ENCODE measurements at regions not wholly inside any gene's neighbourhood (a gene's known extent, or its start where the extent isn't known, plus 50 kb on each side); places are given as distances from the start of the nearest gene placed in this dataset.
A peak's percentile ranks its signal among the peaks of the same experiment; 100 is the strongest.

DNA sequence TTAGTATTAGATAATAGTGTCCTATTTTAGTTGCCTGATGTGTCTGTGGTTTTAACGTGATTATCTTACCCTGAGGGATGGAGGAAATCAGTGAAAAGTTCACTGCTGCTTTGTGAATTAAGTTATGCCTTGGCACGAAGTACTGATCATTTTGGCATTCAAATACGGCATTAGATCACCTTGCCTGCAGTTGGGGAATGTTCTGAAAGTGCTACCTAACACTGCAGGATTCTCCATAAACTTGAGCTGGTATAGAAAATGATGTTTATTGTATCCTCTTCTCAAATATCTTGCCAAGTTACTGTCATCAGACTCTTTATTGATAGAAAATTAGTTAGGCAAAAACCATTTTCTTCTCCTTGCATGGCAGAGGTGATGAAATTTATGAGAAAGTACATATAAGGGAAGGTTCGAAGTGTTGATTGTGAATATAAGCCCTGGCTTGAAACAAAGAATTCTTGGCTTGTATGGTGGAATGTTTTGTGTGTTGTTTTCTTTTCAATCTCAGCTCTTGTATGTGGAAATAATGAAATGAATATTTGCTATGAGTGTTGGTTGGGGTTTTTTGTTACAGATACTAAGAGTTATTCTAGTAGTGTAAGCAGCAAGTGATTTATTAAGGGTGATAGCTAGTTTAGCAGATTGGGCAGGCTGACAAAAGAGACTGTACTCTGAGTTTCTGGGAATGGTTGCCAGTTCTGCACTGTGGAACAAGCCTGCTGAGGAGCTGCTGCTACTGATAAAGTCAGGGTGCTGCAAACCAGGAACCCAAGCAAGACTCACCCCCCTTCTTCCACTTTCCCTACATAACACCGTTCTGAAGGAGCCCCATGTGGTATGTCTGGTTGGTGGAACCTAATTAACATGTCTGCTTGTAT is 448.3 kb downstream of the PCNX1 start:
- Histone ChIP-seq H3K27ac (ENCODE audit: insufficient read depth, low read depth, low read length) (no peak overlapping the region), H3K27me3 (ENCODE audit: control insufficient read depth in 2 of 2, insufficient read depth in 2 of 2, low read length in 2 of 2) (no peaks in the 10 kb centered on the region), H3K4me1 (ENCODE audit: control insufficient read depth, extremely low read depth, insufficient read depth, low read length) (no peaks in the 10 kb centered on the region), H3K4me3 (replicated peaks in 1 of 3; ENCODE audit: insufficient read depth in 1 of 3, low read depth in 1 of 3, low read length in 3 of 3) (no peak overlapping the region), H3K9me3 (replicated peaks; ENCODE audit: control insufficient read depth, insufficient read depth, low read length) (no peaks in the 10 kb centered on the region), H2AFZ (ENCODE audit: low read depth, low read length) (no peak overlapping the region), H4K20me1 (replicated peaks; ENCODE audit: control insufficient read depth, extremely low read depth, insufficient read depth, low read length) (no peaks in the 10 kb centered on the region), H3K79me2 (ENCODE audit: control insufficient read depth, insufficient read depth, low read length) (no peaks in the 10 kb centered on the region), H3K4me2 (ENCODE audit: insufficient read depth, low read length) (no peak overlapping the region), H3K36me3 (ENCODE audit: control insufficient read depth in 2 of 2, extremely low read depth in 1 of 2, insufficient read depth in 2 of 2, low read length in 2 of 2) (no peaks in the 10 kb centered on the region), H3K9ac (replicated peaks; ENCODE audit: extremely low read depth, insufficient read depth, low read length) (no peak overlapping the region), H3K9me1 (replicated peaks; ENCODE audit: control insufficient read depth, extremely low read depth, insufficient read depth, low read length) (no peaks in the 10 kb centered on the region)
- POLR2A ChIA-PET, result no interaction called here
- dilution Hi-C loops (cut with MboI; ENCODE audit: extremely low pct_ligation_motif_present, low sequenced_read_pairs) (no loop called here), intact Hi-C loops (cut with micrococcal nuclease) (no loop called here)
- TF ChIP-seq FOS (IDR thresholded peaks at IDR 0.05; ENCODE audit: borderline replicate concordance, insufficient read depth, low read length) (no peak), GATA2 (IDR thresholded peaks at IDR 0.05; ENCODE audit: insufficient read depth, insufficient read length, low read depth, low read length) (no peak), POLR2A (IDR thresholded peaks at IDR 0.05; ENCODE audit: low read depth, low read length) (no peak)
- BruUV-seq (replicated peaks), result no TSS peak
- DNase-seq (ENCODE audit: low read depth, low spot score) (peak; percentile 37), FAIRE-seq (peak; percentile 53)
- CTCF ChIA-PET, result interaction anchor here (1.0 kb wide), 1 partner anchor 196 kb away, joined by 3 read pairs; no protein-coding TSS in a partner anchor

DNA sequence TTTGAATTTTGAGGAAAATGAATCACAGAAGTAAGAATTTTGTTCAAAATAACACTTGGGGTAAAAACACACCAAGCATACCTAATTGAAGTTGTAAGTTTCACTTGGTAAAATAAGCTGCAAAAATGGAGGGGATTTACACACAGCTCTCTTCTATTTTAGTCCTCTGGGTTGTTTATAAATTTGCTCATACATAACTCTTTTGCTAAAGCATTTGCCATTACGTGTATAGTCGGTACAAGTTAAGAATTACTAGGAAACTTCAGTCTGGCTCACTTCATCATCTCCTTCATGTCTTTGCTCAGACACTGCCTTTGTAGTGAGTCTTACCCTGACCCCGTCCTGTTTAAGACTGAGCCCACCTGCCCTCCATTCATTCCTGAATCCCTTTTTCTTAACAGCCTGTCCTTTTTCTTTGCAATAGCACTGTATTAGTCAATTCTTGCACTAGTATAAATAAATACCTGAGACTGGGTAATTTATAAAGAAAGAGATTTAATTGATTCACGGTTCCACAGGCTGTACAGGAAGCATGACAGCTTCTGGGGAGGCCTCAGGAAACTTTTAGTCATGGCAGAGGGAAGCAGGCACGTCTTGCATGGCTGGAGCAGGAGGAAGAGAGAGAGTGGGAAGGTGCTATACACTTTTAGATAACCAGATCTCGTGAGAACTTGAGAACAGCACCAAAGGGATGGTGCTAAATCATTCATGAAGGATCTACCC is 451.1 kb downstream of the PCNX1 start:
- intact Hi-C loops (cut with micrococcal nuclease) (no loop called here), dilution Hi-C loops (cut with MboI; ENCODE audit: extremely low pct_ligation_motif_present, low sequenced_read_pairs) (no loop called here)
- FAIRE-seq, result no peak
- no peak overlapping the region for H2AFZ ChIP-seq (ENCODE audit: low read depth, low read length)
- H4K20me1 ChIP-seq (replicated peaks; ENCODE audit: control insufficient read depth, extremely low read depth, insufficient read depth, low read length), result no peaks in the 10 kb centered on the region
- TF ChIP-seq FOS (IDR thresholded peaks at IDR 0.05; ENCODE audit: borderline replicate concordance, insufficient read depth, low read length) (no peak), MYC (IDR thresholded peaks at IDR 0.05; ENCODE audit: low read depth, low read length) (no peak), JUN (IDR thresholded peaks at IDR 0.05; ENCODE audit: borderline replicate concordance, insufficient read depth, insufficient read length, low read depth) (no peak), CTCF (IDR thresholded peaks at IDR 0.05; ENCODE audit: extremely low read depth in 1 of 2, insufficient read depth in 1 of 2, low read depth in 1 of 2, low read length in 2 of 2) (no peak), MAX (IDR thresholded peaks at IDR 0.05; ENCODE audit: insufficient read depth, insufficient read length) (no peak), POLR2AphosphoS5 (IDR thresholded peaks at IDR 0.05; ENCODE audit: insufficient read depth, low read depth, low read length) (no peak), GATA2 (IDR thresholded peaks at IDR 0.05; ENCODE audit: insufficient read depth, insufficient read length, low read depth, low read length) (no peak), EZH2 (IDR thresholded peaks at IDR 0.05; ENCODE audit: borderline replicate concordance, low read depth, low read length, severe bottlenecking) (no peak), POLR2A (IDR thresholded peaks at IDR 0.05; ENCODE audit: low read depth, low read length) (no peak)
- H3K27ac ChIP-seq (ENCODE audit: insufficient read depth, low read depth, low read length), result no peak overlapping the region
- no peak for DNase-seq (ENCODE audit: low read depth, low spot score)
- no peaks in the 10 kb centered on the region for H3K79me2 ChIP-seq (ENCODE audit: control insufficient read depth, insufficient read depth, low read length)
- POLR2A ChIA-PET, result no interaction called here
- CTCF ChIA-PET, result interaction anchor here (0.6 kb wide), 1 partner anchor 1636 kb away, joined by 3 read pairs; no protein-coding TSS in a partner anchor
- no peaks in the 10 kb centered on the region for H3K36me3 ChIP-seq (ENCODE audit: control insufficient read depth in 2 of 2, extremely low read depth in 1 of 2, insufficient read depth in 2 of 2, low read length in 2 of 2)
- no peaks in the 10 kb centered on the region for H3K9me1 ChIP-seq (replicated peaks; ENCODE audit: control insufficient read depth, extremely low read depth, insufficient read depth, low read length)
- H3K4me3 ChIP-seq (replicated peaks in 1 of 3; ENCODE audit: insufficient read depth in 1 of 3, low read depth in 1 of 3, low read length in 3 of 3), result no peak overlapping the region
- H3K9me3 ChIP-seq (replicated peaks; ENCODE audit: control insufficient read depth, insufficient read depth, low read length), result no peaks in the 10 kb centered on the region
- no TSS peak for BruUV-seq (replicated peaks)
- no peak overlapping the region for H3K9ac ChIP-seq (replicated peaks; ENCODE audit: extremely low read depth, insufficient read depth, low read length)
- H3K4me2 ChIP-seq (ENCODE audit: insufficient read depth, low read length), result no peak overlapping the region
- peaks cover 4% of the 10 kb centered on the region for H3K4me1 ChIP-seq (ENCODE audit: control insufficient read depth, extremely low read depth, insufficient read depth, low read length)
- H3K27me3 ChIP-seq (ENCODE audit: control insufficient read depth in 2 of 2, insufficient read depth in 2 of 2, low read length in 2 of 2), result no peaks in the 10 kb centered on the region
